GM18517 (cell line): ENCODE measurements at regions not wholly inside any gene's neighbourhood (a gene's known extent, or its start where the extent isn't known, plus 50 kb on each side); places are given as distances from the start of the nearest gene placed in this dataset.
"Not testable (repeated sequence)": the region's sequence is repeated elsewhere in the genome, so short reads cannot be mapped to it uniquely, and the experiment has no call there.

Experiments
- ATAC-seq: cut with Tn5 transposase; IDR thresholded peaks from one replicate; pipeline ENCODE4 v1.9.1; 2021; ENCODE audit warnings: mild to moderate bottlenecking, moderate library complexity; ENCODE audit not compliant: unreplicated experiment

DNA sequence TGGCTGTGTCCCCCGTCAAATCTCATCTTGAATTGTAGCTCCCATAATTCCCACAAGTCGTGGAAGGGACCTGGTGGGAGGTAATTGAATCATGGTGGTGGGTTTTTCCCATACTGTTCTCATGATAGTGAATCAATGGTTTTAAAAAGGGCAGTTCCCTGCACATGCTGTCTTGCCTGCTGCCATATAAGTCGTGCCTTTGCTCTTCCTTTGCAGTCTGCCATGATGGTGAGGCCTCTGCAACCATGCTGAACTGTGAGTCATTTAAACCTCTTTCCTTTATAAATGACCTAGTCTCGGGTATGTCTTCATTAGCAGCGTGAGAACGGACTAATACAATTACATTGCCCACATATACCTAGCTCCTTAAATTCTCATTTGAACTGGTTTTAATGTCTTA is 353.0 kb upstream of the KLF4 start:
- no peak for ATAC-seq

DNA sequence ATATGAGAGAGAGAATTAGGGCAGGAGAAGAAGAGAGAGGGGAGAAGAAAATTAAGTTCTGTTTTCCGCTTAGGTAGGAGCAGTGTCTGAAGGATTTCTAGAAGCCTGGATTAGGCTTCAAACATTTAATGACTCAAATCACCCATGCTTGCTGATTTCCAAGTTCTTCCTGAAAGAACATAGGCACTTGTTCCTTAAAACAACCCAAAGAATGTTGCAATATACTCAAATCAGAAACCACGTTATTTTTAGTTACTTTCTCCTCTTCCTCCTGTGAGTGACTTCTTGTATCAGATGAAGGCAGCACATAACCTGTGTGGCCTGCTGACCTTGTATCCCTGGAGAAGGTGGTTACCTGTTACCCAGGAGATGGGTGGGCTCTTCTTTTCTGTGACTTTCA is 351.5 kb upstream of the KLF4 start:
- no peak for ATAC-seq

DNA sequence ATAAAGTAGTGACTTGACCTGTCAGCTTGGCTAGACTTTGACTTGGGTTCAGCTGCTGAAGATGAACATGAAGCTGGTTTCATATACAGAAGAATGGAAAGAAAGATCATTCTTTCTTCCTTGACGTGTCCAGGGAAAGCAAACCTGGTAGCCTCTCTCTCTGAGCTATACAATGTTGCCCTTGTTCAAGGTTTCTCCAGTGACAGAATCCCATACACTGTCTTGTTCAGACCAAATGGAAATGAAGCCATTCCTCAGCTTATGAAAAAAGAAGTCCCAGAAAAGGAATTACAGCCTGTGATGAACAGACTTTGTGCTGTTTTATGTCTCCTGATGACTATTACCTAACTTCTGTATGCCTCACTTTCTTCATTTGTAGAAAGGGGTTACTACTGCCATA is 349.8 kb upstream of the KLF4 start:
- ATAC-seq: no peak

DNA sequence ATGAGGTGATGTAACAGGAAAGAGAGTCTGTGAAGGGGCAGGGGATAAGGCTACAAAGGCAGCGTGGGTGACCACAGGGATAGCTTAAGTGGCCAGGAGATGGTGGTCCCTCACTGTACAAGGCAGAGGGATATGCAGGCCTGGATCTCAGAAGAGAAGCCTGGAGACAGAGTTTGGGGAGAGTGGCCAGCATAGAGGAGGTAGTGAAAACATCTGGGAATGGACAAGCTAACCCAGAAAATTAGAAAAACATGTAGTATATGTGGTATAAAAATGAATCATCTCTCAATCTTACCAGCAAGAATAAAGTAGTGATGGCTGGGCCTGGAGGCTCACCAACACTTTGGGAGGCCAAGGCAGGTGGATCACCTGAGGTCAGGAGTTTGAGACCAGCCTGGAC is 349.2 kb upstream of the KLF4 start:
- no peak for ATAC-seq

DNA sequence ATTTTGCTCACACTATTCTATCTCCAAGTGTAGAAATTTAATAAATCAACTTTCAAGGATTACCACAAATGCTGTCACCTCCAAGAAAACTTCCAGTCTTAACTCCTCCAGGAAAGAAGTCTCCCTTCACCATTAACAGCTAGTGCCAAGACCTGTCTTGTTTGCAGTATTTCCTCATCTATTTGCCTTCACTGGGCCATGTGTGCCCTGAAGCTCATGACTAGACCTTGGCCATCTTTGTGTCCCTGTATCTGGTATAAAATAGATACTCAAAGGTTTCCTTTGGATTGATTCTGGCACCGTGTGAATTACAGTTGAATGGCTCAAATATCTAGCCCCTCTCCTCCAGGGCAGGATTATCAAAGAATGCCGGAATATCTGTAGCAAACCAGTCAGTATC is 346.7 kb upstream of the KLF4 start:
- no peak for ATAC-seq

DNA sequence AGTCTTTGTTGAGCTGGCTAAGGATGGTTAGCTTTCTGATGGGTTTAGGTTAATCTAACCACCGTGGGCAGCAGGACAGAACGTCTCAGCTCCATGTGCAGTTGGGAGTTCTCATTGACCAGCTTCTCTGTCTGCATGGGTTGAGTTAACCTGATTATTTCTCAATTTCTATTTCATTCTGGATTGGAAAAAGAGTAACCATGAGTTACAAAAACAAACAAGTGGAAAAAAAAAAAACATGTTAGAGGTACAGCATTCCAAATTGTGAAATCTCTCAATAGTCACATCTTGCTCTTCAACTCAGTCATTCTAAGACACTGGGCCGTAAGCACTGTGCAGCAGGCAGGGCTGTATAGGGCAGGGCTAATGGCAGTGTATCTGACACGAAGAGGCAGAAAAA is 343.7 kb upstream of the KLF4 start:
- ATAC-seq: no peak

DNA sequence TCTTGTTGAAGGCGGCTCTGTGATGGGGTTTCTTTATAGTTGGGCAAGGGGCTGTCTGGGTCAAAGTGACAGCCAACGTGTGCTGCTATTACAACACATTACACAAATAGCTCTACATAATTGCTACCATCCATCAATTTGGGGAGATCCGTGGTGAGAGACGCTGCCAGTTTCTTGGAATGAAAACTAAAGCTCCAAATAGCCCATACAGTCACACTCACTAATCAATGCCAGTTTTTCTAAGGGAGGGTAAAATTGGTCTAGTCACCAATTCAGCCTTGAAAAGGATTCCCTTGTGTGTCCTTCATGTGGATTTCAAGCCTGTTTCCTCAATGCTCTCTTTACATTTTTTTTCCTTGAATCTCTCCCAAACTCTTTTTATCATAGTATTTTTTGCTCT is 343.3 kb upstream of the KLF4 start:
- ATAC-seq: no peak

DNA sequence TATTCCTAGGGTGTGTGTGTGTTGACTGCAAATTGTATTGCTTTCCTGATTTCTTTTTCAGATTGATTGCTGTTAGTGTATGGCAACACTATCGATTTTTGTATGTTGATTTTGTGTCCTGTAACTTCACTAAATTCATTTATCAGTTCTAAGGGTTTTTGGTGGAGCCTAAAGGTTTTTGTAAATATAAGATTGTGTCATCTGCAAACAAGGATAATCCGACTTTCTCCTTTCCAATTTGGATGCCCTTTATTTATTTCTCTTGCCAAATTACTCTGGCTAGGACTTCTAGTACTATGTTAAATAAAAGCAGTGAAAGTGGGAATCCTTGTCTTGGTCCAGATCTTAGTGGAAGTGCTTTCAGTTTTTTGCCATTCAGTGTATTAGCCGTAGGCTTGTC is 340.9 kb upstream of the KLF4 start:
- ATAC-seq: no peak

DNA sequence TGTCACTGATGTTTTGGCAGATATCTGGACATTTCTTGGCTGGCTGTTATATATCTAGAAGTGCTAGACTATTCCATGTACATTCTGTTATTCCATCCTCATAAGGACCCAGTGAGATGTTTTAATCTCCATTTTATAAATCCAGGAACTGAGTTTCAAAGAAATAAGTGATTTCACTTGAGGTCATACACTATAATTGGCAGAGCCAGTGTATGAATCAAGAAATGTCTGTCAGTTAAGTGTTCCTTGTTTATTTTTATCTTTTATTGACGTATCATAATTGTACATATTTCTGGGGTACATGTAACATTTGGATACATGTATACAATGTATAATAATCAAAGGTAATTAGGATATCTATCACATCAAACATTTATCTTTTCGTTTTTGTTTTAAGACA is 338.3 kb upstream of the KLF4 start:
- ATAC-seq: no peak

DNA sequence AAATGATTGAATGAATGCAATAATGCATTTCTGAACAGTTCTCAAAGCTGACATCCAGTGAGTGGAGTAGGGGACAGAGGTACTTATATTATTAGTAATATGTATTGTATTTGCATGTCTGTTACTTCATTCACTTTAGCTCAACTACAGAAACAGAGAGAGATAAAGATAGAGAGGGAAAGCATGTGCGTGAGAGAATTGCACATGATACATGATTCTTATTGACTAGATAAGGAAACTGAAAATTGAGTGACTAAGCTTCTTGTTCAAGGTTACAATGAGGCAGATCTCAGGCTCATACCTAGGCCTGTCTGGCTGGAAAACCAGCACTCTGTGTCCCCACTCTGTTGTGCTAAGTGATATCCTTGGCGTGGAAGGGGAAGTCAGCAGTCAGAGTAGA is 337.7 kb upstream of the KLF4 start:
- peak; percentile 75 for ATAC-seq

DNA sequence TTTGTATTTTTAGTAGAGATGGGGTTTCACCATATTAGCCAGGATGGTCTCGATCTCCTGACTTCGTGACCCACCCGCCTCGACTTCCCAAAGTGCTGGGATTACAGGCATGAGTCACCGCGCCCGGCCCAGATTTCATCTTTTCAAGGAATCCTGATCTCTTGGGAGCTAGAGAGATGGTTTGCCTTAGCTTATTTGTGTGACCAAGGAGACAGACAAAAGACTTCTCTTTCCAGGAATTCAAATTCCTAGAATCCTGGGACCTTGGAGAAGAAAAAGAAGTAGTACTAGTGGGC is 337.1 kb upstream of the KLF4 start:
- not testable (repeated sequence) for ATAC-seq

DNA sequence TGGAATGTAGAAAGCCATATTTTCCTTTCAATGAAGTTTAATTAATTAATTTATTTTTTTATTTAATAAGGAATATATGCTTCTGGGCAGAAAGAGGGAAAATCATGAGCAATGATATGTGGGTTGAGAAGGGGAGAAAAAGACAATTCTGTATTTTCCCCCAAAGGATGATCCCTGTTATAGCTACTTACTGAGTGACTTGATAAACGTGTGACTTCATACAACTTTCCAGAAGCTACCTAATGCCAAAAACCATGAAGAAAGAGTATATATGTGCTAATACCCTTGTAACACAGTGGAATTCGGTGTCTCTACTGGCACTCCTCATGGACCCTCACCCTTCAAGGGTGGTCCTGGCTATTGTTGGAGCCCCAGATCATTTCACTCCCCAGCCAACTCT is 335.0 kb upstream of the KLF4 start:
- no peak for ATAC-seq

DNA sequence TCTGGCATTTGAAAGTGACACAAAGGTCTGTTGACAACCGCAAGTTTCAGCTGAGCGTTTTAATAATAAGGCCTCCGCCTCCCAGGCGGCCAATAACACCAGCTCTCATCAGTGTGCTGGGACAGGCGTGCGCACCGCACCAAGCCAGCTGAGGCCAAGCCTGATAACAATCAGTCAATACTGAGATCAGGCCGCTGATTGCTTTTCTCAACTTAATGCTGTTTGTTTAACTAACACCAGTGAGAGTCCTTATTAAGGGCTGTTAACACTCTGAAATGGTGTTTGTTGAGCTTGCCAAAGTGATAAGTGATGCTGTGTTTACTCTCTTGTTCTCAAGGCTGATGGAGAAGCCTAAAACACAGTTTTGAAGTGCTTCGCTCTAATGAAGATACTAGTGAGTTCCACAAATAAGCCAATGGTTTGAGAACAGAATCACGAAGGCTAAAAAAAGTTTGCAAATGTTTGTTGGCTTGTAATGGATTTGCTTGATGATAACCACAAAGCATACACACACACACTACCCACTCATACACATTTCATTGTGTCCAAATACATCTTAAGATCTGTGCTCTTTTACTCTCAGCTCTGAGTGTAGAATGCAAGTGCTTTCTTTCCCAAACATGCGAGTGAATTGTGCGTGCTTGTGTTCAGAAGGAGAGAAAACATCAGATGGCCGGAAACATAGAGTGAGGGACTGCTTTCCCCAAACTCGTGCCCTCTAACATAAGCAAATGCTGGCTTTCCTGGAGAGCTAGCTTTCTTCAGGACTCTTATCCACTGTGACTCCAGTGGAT is 330.4 kb upstream of the KLF4 start:
- no peak for ATAC-seq

DNA sequence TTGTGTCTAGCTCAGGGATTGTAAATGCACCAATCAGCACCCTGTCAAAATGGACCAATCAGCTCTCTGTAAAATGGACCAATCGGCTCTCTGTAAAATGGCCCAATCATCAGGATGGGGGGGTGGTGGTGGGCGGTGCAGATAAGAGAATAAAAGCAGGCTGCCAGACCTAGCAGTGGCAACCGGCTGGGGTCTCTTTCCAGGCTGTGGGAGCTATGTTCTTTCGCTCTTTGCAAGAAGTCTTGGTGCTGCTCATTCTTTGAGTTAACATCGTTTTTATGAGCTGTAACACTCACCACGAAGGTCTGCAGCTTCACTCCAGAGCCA is 328.9 kb upstream of the KLF4 start:
- ATAC-seq: not testable (repeated sequence)

DNA sequence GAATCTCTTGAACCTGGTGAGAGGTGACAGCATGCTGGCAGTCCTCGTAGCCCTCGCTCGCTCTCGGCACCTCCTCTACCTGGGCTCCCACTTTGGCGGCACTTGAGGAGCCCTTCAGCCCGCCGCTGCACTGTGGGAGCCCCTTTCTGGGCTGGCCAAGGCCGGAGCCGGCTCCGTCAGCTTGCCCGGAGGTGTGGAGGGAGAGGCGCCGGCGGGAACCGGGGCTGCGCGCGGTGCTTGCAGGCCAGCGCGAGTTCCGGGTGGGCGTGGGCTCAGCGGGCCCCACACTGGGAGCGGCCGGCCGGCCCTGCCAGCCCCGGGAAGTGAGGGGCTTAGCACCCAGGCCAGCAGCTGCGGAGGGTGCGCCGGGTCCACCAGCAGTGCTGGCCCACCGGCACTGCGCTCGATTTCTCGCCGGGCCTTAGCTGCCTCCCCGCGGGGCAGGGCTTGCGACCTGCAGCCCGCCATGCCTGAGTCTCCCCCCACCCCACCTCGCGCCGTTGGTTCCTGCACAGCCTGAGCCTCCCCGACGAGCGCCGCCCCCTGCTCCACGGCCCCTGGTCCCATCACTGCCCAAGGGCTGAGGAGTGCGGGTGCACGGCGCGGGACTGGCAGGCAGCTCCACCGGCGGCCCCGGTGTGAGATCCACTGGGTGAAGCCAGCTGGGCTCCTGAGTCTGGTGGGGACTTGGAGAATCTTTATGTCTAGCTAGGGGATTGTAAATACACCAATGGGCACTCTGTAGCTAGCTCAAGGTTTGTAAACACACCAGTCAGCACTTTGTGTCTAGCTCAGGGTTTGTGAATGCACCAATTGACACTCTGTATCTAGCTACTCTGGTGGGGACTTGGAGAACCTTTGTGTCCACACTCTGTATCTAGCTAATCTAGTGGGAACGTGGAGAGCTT is 328.3 kb upstream of the KLF4 start:
- ATAC-seq: not testable (repeated sequence)

DNA sequence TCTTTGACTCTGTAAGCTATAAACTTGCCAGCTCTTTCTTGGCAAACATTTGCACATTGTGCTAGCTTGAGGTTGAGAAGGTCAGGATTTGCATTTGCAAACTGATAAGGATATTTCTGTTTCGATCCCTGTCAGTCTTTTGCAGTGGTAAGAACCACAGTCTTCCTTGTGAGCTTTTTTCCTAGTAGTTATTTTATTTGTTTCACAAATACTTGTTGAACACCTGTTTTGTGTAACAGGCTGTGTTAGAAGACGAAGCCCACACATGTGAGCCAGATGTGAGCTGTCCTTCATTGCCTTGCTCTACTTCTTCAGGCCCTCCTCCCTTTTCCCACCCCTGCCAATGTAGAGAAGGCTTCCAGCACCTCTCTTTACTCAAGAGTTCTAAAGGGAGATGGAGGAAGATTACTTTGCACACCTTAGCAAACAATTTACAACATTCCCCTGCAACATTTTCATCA is 327.0 kb upstream of the KLF4 start:
- ATAC-seq: no peak

DNA sequence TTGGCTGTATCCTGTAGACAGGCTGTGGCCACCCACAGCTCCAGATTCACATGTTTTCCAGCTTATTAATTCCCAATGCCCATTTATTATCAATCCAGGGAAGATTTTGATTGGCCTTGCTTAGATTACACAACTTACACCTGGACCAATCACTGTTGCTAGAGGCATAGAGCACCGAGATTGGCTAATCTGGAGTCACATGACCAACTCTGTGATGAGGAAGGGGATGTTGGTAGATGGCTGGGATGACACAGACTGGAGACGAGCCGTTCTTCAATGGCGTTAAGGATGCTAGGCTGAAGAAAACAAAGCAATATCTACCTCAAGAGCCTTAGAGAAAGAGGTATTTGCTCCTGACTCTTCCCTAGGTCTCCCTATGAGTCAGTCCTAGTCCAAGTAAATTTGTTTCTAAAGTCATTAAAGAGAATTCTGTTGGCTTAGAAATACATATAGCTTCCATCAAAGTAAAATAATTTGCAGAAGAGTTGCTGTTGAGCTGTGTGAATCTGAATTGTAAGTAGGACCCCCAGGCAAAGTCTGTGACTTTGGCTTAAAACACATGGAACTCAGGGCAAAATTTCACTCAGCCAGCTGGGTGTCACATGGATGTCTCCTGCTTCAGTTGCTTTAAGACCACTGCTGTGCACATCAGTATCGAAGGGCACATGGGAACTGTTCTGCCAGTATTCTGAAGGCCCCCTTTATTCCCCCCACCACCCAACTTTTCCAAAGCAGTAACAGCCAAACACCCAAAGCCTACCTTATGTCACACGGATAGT is 326.4 kb upstream of the KLF4 start:
- ATAC-seq: no peak

DNA sequence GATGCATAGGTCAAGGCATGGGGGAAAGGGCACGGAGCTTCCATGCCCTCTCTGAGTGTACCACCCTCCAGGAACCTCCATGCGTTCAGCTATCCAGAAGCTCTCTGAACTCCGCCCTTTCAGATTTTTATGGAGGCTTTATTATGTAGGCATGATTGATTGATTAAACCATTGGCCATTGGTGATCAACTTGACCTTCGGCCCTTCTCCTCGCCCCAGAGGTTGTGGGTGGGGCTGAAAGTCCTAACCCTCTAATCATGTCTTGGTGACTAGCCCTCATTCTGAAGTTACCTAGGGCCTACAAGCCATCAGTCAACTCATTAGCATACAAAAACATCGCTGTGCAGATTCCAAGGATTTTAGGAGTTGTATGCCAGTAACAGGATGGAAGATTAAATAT is 323.7 kb upstream of the KLF4 start:
- ATAC-seq: no peak

DNA sequence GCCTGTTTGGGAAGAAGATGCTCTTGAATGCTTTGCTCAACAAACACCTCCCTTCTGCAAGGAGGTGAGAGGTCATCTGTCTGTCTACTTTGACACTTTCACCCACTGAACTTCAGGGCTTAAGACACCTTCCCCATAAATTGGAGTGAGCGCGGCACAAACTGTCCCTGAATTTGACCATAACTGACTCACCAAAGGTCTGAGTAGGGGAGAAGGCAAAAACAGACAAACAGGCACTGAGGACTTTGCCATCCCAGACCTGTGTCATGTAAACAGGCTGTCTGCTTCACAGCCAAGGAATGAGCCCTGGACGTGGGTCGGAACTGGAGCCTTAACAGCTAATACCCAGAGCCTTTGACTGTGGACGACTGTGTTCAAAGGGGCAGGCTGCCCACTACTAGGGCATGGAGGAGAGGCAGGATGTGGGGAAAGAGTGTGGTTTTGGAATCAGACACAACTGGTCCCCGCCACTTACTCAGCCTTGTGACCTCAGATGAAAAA is 320.9 kb upstream of the KLF4 start:
- no peak for ATAC-seq

DNA sequence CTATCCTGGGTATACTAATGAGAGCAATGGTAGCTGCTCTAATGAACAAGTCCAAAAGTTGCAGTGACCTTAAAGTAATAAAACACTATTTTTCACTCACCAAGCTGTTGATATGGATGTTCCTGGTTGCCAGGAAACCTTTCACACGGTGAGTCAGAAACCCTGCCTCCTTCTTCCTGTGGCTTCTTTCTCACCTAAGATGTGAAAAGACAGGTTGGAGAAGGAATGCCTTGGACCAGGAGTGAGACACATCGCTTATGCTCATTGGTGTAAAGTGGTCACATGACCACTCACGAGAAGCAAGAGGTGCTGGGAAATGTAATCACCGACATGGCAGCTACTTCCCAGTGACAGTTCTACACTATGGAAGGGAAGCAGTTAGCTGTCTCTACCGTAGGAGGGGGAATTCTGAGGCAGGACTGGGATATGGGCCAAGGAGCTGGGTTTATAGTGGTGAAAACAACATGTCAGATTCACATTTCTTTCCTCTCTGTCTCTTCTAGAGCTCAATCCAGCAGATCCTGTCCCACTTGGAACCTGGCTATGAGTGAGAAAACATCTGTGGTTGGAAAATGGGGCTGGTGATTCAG is 320.4 kb upstream of the KLF4 start:
- ATAC-seq: no peak

DNA sequence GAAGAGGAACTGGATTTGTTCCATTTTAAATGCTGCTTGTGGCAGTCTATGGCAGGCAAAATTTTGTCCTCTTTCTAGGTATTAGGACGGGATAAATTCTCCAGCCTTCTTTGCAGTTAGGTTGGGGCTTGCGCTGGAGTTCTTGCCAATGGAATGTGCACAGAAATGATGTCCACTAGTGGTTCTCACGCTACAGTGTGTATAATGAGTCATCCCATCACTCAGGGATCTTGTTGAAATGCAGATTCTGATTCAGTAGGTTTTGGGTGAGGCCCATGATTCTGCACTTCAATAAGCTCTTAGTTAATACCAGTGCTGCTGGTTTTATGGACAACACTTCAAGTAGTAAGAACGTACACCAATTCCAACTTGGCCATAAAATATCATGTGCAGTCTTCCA is 317.6 kb upstream of the KLF4 start:
- no peak for ATAC-seq
